HG02840 (cell line): ENCODE measurements at regions not wholly inside any gene's neighbourhood (a gene's known extent, or its start where the extent isn't known, plus 50 kb on each side); places are given as distances from the start of the nearest gene placed in this dataset.
"Not testable (repeated sequence)": the region's sequence is repeated elsewhere in the genome, so short reads cannot be mapped to it uniquely, and the experiment has no call there.

Source experiments
- ATAC-seq: cut with Tn5 transposase; IDR thresholded peaks from one replicate; pipeline ENCODE4 v1.9.1; 2021; ENCODE audit warnings: mild to moderate bottlenecking, moderate library complexity, moderate number of reproducible peaks; ENCODE audit not compliant: unreplicated experiment, low FRiP score

DNA sequence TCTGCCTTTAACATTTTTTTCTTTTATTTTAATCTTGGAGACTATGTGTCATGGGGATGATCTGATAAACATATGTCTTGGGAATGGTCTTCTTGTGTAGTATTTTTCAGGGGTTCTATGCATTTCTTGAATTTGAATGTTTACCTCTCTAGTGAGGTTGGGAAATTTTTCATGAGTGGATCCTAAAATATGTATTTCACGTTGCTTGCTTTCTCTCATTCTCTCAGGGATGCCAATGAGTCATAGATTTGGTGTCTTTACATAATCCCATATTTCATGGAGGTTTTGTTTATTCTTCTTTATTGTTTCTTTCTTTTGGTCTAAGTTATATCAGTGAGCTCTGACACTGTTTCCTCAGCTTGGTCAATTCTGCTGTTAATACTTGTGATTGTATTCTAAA lies 1237.2 kb downstream of the PLA2G4A start:
- no peak for ATAC-seq

DNA sequence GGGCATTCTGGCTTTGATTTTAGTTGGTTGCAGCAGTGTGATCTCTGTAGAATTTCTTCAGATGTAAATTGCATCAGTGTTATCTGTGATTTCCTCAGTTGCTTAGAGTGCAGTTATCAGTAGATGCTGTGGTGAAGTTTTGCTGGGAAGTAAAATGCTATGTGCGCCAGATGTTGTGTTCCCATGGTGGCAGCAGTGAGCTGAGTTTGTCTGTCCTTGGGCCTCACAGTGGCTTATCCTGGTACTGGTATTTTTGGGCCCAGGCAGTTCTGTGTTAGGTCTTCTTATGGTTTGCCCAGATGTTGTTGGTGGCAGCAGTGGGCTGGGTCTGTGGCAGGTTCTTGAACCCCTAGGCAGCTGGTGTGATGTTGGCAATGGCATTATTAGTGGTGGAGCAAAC lies 1242.1 kb downstream of the PLA2G4A start:
- no peak for ATAC-seq

DNA sequence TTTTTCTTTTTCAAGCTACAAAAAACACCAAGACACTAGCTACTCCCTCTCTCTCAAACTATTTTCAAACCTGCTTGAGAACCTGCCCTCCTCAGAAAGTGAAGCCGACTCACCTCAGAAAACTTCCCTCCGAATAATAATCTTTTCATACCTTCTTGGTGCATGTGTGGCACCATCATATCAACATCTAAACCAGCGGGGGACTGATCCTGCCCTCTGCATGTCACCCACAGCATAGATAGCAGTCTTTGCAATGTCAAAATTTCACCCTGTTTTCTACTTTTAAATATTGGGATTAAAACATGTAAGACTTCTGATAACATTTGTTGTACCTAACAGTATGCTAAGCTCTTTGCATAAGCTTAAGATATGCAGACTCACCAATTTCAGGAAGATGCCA lies 1260.3 kb downstream of the PLA2G4A start:
- ATAC-seq = no peak

DNA sequence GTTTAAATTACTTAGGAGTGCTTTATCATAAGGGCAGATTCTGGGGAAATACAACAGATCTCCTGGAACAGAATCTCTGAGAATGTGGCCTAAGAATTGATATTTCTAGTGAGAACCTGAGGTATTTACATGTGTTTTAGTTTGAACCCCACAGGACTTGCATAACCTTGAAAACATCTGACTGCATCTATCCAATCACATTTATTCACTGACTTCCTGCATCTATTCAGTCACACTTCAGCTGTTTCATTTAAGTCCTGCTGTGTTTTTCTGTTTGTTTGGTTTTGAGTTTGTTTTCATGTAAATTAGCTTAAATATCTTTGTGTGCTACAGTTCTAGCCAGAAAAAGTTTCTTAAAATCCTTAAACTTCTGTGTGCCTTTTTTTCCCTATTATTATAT lies 1260.7 kb downstream of the PLA2G4A start:
- ATAC-seq = no peak

DNA sequence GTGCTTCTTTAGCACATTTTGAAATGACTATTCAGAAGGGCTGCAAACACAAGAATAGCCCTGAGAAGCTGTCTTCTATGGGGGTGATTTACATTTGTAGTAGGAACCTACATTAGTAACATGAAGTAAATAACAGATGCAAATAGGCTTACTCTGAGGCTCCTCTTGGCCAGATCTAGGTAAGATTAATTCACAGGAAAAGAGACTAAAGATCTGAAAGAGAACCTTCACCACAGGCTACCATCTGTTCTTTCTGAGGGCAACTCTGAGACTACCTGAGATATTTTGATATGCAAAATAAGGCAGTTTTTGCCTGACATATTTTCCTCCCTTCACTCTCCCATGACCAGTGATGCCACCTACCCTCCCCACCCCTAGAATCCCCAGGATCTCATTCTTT lies 1267.8 kb downstream of the PLA2G4A start:
- ATAC-seq = no peak

DNA sequence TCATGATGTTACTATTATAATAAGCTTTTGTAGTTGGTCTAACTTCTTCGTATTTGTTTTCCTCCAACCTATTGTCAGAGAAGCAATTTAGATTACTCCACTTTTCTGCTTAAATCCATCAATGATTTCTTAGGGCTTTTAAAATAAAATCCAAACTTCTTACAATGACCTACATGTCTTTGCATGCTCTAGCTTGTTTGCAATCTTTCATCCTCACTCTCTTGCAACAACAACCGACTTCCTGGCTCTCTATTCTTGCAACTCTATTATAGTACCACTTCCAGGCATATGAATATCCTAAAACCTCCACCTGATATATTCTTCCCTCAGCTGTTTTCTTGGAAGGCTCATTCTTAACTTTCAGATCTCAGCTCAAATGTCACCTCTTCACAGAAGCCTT lies 1288.7 kb downstream of the PLA2G4A start:
- no peak for ATAC-seq

DNA sequence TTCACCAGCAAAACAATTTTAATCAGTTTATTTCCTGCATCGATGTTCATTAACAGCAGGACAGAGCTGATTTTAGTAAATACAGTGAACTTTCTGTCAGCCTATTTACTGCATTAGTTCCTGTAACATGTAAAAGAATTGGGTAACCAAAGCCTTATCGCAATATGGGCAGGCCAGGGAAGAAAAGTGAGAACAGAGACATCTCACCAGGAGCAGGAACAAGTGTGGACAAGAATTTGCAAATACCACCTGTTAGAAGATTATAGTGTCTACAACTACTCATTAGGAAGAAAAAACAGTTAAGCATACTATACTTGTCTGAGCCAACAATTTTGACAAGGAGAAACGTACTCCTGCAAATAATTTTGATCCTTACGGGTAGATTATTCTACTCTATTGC lies 1293.9 kb downstream of the PLA2G4A start:
- ATAC-seq = no peak

DNA sequence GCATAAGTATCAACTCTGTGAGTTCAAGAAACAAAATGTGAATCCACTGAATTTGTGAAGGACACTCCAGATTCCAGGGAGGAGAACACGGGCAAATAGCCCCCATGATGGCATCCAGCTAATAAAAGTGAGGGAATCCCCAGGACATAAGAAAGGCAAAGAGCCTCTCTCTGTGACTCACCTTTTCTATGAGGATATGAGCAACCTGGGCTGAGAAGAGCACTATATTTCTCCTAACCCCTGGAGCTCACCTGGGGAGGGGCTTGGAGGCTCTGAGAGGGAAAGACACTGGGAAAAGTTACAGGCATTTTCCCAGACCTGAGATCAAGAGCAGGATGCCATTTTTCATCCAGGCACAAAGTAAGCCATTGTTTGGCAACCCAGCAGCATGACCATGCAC lies 1298.8 kb downstream of the PLA2G4A start:
- ATAC-seq = no peak

DNA sequence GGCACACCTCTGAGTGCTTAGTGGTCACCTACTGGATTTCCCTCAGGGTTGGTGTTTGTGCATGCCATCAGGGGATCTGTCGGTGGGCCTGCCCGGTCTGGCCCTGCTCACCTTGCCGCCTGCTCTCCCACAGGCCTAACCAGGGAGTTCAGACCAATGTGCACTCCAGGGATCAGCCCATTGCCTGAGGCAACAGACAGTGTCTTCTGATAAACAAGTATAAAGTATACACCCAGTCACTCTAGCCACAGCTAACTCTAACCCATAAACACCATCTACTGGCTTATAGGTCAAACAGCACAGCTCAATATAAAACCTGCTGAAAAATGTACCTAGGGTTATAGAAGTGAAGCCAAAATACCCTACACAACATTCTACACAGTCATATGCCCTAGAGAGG lies 1300.0 kb downstream of the PLA2G4A start:
- no peak for ATAC-seq

DNA sequence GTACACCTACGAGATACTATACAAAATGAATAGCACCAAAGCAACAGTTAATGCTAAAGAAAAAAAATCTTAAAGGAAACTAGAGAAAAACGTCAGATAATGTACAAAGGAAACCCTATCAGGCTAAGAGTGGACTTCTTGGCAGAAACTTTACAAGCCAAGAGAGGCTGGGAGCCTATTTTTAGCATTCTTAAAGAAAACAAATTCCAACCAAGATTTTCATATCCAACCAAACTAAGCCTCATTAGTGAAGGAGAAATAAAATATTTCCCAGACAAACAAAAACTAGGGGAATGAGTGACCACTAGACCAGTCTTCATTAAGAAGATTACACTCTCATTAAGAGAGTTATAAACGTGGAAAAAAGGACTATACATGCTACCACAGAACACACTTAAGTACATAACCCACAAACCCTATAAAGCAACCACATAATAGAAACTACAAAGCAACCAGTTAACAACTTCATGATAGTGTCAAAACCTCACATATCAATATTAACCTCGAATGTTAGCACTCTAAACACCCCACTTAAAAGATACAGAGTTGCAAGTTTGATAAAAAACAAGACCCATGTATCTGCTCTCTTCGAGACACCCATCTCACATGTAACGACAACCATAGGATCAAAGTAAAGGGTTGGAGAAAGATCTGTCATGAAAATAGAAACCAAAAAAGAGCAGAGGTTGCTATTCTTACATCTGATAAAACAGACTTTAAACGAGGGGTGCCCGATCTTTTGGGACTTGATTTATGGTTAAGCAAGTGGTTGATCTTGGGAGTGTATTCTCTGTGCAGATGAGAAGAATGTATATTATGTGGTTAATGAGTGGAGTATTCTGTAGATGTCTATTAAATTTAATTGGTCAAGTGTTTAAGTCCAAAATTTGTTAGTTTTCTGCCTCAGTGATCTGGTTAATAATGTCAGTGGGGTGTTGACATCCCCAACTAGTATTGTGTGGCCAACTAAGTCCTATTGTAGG lies 1301.4 kb downstream of the PLA2G4A start:
- ATAC-seq = no peak

DNA sequence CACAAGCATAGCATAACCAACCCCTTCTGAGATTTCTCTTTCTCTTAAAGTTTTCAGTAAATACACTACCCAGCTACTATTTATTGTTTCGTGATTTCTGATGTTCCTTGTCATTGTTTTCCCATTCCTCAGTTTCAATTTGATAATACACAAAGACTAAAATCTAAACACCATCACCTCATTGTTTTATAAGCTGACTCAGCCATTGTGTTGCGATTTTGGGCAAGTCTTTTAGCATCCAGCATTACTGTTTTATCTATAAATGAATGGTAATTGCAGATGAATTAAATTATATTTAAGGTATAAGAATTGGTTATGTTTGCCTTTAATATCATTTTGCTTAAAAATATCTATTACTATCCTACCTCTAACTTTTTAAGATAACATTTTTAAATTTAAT lies 1308.5 kb downstream of the PLA2G4A start:
- no peak for ATAC-seq

DNA sequence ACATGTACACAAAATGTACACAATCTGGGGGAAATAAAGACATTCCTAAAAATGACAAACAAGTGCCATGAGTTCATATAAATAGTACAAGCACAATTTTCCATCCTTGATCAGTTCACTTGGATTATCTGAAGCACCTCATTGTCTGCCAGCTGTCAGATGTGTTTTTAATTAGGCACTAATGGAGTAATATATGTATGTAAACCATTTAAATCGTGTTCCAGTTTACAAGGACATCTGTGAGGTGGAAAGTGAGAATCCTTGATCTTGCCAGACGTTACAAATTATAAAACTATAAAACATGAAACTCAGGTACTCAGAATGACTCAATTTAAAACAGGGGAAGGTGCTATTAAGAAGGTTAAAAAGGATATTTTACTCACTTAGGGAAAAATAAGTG lies 1312.2 kb downstream of the PLA2G4A start:
- no peak for ATAC-seq

DNA sequence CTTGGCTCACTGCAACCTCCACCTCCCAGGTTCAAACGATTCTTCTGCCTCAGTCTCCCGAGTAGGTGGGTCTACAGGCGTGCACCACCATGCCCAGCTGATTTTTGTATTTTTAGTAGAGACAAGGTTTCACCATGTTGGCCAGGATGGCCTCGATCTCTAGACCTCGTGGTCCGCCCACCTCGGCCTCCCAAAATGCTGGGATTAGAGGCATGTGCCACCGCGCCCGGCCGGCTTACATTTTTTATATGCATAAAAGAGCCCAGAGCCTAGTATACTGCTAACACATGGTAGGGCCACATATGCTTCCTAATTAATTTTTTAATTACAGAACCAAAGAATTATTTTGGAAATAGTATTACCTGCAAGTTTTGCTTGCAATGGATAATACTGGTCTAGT lies 1325.4 kb downstream of the PLA2G4A start:
- no peak for ATAC-seq

DNA sequence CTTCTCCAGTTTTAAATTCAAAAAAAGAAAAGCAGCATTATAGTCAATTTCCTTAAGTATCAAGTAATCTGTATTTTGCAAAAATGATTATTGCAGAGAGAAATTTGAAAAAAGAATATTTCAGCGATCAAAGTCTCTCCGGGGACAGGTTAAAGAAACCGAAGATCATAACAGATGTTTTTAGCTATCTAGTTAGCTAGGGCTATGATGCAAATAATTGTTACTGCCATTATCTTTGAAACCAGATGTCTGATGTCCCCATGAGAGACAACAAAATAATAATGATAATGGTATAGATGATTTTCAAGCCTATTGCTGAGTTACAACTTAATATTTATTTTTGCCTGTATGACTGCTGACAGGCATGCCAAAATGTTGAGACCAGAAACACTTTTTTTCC lies 1326.0 kb downstream of the PLA2G4A start:
- ATAC-seq = no peak

DNA sequence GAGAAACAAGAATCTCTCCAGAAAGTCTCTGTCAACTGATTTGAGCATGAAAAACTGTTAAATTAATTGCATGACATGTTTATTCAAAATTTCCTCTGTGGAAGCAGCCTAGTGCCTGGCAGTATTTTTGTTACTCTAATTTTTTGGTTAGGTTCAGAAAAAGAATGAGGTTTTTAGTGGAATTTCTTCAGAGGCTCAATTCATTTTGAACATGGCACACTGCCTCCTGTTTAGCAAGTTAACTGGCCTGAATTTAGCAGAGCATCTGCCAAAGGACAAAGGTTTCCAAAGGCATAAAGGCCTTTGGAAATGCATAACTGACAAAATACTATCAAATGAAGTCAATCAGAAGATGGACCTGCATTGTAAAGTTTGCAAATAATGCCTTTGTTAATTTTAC lies 1326.5 kb downstream of the PLA2G4A start:
- ATAC-seq = no peak

DNA sequence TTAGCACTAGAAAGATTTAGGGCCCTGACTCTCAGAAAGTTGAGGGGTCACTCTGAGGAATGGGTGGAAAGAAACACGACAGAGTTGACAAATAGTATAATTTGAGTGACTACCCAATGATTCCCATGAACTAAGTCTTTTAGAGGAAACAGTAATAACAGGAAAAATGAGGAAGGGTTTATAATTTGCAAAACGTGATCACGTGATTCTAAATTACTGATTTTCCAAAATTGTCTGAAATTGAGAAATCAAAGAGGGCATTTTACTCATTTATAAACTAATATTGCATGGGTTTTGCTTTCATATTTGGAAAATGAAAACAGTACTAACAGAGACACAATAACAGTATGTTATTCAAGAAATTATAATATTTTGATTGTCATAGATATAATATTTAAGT lies 1335.7 kb downstream of the PLA2G4A start:
- no peak for ATAC-seq

DNA sequence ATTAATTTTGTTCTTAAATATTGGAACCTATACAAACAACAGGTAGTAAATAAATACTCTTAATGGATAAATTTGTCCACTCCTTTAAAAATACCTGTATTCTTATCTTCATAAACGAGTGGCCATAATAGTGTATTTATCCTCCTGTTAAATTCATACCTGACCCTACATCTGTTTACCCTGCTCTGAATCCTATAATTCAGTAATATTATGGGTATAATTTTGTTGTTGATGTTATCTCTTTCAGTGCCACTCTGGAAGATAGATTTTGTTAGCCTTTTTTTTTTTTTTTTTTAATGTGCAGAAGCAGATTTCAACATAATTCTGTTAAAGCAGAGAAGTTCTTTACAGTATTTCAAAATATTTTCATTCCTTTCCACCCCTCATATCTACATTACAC lies 1337.9 kb downstream of the PLA2G4A start:
- ATAC-seq = no peak

DNA sequence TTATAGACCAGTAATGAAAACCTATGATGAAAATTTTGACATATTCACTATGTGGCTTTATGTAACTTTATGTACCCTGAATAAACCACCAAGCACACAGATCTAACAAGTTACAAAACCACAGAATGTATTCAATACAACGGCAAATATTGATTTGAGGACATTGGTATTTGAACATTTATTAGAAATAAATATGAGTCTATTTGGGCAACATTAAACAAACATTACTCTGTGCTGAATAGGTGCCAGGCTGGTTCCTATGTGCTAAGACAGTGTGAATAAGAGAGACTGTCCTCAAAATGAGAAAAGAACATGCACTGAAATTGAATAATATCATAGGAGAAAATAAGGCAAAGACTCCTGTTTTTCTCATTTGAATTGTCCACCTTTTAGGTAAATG lies 1341.2 kb downstream of the PLA2G4A start:
- ATAC-seq = no peak

DNA sequence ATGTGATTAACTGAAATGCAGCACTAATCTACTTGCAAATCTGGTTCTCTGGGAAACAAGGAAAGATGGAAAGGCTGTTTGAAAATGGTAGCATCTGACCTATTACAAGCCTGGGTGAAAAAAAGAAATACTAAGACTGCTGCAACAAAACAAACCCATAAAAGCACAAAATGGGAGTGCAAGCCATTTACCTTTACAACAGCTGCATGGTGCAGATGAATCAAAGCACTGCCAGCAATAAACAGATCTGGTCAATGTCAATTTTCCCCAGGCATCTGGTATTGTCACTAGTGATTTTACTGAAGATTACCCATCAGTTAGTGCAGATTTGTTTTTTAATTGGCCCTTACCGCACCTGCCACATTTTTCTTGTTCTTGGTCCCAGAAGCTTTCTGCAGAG lies 1341.7 kb downstream of the PLA2G4A start:
- no peak for ATAC-seq

DNA sequence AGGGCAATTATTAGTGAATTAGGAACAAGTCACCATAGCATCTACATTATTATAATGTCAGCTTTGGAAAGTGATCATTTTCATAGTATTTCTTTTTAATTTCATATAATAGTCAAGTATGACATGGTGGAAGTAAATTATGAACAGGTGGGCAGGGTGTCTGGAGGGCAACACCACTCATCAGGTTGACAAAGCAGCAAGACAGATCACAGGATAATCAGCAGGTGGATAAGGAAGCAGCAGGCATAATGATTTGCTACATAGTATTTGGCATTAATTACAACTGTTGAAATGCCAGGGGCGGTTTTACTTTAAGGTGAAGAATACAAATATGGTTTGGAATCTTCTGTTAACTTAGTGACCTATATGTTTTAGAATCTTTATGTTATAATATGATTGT lies 1342.2 kb downstream of the PLA2G4A start:
- ATAC-seq = no peak

DNA sequence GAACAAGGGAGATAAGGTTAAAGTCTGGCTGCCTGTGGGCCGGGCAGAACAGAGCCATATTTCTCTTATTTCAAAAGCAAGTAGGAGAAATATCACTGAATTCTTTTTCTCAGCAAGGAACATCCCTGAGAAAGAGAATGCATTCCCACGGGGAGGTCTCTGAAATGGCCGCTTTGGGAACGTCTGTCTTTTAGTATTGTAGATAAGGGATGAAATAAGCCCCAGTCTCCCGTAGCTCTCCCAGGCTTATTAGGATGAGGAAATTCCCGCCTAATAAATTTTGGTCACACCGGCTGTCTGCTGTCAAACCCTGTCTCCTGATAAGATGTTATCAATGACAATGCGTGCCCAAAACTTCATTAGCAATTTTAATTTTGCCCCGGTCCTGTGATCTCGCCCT lies 1353.3 kb downstream of the PLA2G4A start:
- not testable (repeated sequence) for ATAC-seq

DNA sequence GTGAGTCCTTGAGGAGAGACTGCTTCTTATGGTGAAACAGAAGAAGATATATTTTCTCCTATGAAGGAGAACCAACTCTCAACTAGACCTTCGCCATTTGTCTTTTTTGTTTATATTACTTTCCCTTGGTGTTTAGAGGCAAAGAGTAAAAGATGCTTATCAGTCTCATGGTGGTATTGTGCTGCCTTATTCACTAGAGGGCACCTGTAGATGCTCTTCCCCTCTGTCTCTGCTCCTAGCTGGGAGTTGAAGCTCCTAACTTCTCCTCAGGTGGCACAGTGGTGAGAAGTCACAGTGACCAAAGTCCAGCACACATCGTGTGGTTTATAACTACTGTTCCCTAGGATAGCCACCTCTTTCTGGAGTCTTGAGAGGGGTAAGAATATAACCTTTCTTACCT lies 1359.6 kb downstream of the PLA2G4A start:
- no peak for ATAC-seq
